Pancreas (tissue), 10 donors: ENCODE measurements at regions not wholly inside any gene's neighbourhood (a gene's known extent, or its start where the extent isn't known, plus 50 kb on each side); places are given as distances from the start of the nearest gene placed in this dataset.

ENCODE experiments used
- ATAC-seq, 4 donors: fragments of 200-7000 bp; cut with Tn5 transposase; one replicate each; pipeline versions ENCODE4 v1.8.0 to v1.9.1; 2020; ENCODE audit warnings: mild to moderate bottlenecking in 4 of 4, moderate library complexity in 4 of 4
- DNase-seq, 6 donors: peaks; one replicate each; pipeline ENCODE4 v3.0.0-alpha.2; 2020
- FAIRE-seq: peaks from 2 replicates; lab custom pipeline; 2012; peaks lifted over from hg19 to GRCh38; lab: Jason Lieb, UNC
- H3K27ac ChIP-seq, 4 donors: fragments of 200-600 bp; sonication (generic); 1 replicate in 3 of 4; 2 replicates in 1 of 4; pipeline versions ENCODE4 v1.5.0 to v1.8.0; 2020
- H3K27me3 ChIP-seq, 4 donors: fragments of 200-600 bp; one replicate each; pipeline ENCODE4 v1.8.0; 2021
- H3K36me3 ChIP-seq, 3 donors: fragments of 200-600 bp; sonication (generic) in 1 of 3; one replicate each; pipeline versions ENCODE4 v1.5.0 to v1.8.0; 2020 to 2021
- H3K4me1 ChIP-seq, 3 donors: fragments of 200-600 bp; one replicate each; pipeline ENCODE4 v1.8.0; 2021
- H3K4me3 ChIP-seq, 4 donors: fragments of 200-600 bp; sonication (generic) in 2 of 4; one replicate each; pipeline versions ENCODE4 v1.5.0 to v1.8.0; 2020 to 2021
- H3K9me3 ChIP-seq, 4 donors: fragments of 200-600 bp; one replicate each; pipeline ENCODE4 v1.8.0; 2021
- CTCF ChIP-seq, 4 donors: fragments of 200-600 bp; sonication (generic) in 3 of 4; IDR thresholded peaks; one replicate each; pipeline versions ENCODE4 v1.5.0 to v1.8.0; 2021; ENCODE audit warnings: antibody characterized with exemption in 4 of 4
- WGBS, 2 donors: extraction: QIAGEN DNeasy Blood & Tissue Kit; methylation state at CpG; one replicate each; pipeline ENCODE4 v1.1.7; 2013; 5-methylcytosine and 5-hydroxymethylcytosine counted together
- intact Hi-C, 3 donors: fragments of 100-400 bp; cut with DNase I; formaldehyde crosslinking; loops; one replicate each; pipeline versions ENCODE4 v1.11.1 to v1.14.2; 2022
- donor health status: healthy with polysubstance abuse.
- donor health status: DM: no; HTN: no; CAD: no; lungs with moderate emphysema.
- donor health status: DM: no; HTN: no; CAD: no.
- donor health status: control.
- donor health status: control.
- donor health status: Bipolar disorder and iron deficiency.
- donor health status: DM: yes; HTN: yes; CAD: no.
- donor health status: DM: no; HTN: no; CAD: no.
- donor health status: DM: no; HTN: no; CAD: no.
- donor health status: DM: yes; HTN: yes; CAD: no.

- no peaks in the 10 kb centered on the region for H3K27me3 ChIP-seq
- ATAC-seq (peak in 1 of 4 donors; percentile 42), FAIRE-seq (no peak), DNase-seq (no peak)
- WGBS, 2 donors = 71 to 82% methylated on average over 4 of the region's 4 CpGs
- no peaks in the 10 kb centered on the region for H3K9me3 ChIP-seq
- H3K4me1 ChIP-seq = no peaks in the 10 kb centered on the region
- H3K27ac ChIP-seq = no peak overlapping the region
- intact Hi-C loops = no loop called here
- H3K4me3 ChIP-seq = no peak overlapping the region
- no peak for TF ChIP-seq CTCF (IDR thresholded peaks at IDR 0.05)
- H3K36me3 ChIP-seq = no peaks in the 10 kb centered on the region
These were observed 274.4 kb downstream of the PLPP3 start for GRCh38 chr1:56304975-56305374.

GRCh38 chr1:56303805-56304204, 275.6 kb downstream of the PLPP3 start:
- H3K4me3 ChIP-seq = no peak overlapping the region
- WGBS, 2 donors = 90 to 97% methylated on average over 1 of the region's 1 CpG
- no peak for TF ChIP-seq CTCF (IDR thresholded peaks at IDR 0.05)
- H3K9me3 ChIP-seq = no peaks in the 10 kb centered on the region
- H3K4me1 ChIP-seq = no peaks in the 10 kb centered on the region
- DNase-seq (no peak), ATAC-seq (no peak), FAIRE-seq (no peak)
- no peaks in the 10 kb centered on the region for H3K27me3 ChIP-seq
- no peaks in the 10 kb centered on the region for H3K36me3 ChIP-seq
- intact Hi-C loops = no loop called here
- no peak overlapping the region for H3K27ac ChIP-seq

- Histone ChIP-seq H3K27ac (no peak overlapping the region), H3K27me3 (no peaks in the 10 kb centered on the region), H3K4me1 (no peaks in the 10 kb centered on the region), H3K9me3 (no peaks in the 10 kb centered on the region), H3K4me3 (no peak overlapping the region), H3K36me3 (no peaks in the 10 kb centered on the region)
- TF ChIP-seq CTCF (IDR thresholded peaks at IDR 0.05) = no peak
- 76 to 89% methylated on average over 2 of the region's 2 CpGs for WGBS, 2 donors
- no peak for ATAC-seq
- no peak for FAIRE-seq
- no peak for DNase-seq
- intact Hi-C loops = no loop called here
These were observed 276.5 kb downstream of the PLPP3 start for GRCh38 chr1:56302878-56303277.

- Histone ChIP-seq H3K4me3 (no peak overlapping the region), H3K27ac (no peak overlapping the region), H3K9me3 (no peaks in the 10 kb centered on the region), H3K27me3 (no peaks in the 10 kb centered on the region), H3K36me3 (no peaks in the 10 kb centered on the region), H3K4me1 (no peaks in the 10 kb centered on the region)
- intact Hi-C loops = no loop called here
- no peak for ATAC-seq
- FAIRE-seq = no peak
- WGBS, 2 donors = 85 to 87% methylated on average over 5 of the region's 5 CpGs
- no peak for TF ChIP-seq CTCF (IDR thresholded peaks at IDR 0.05)
- no peak for DNase-seq
These were observed 277.6 kb downstream of the PLPP3 start for GRCh38 chr1:56301791-56302190.

- no peaks in the 10 kb centered on the region for H3K27me3 ChIP-seq
- no peaks in the 10 kb centered on the region for H3K9me3 ChIP-seq
- H3K4me1 ChIP-seq = no peaks in the 10 kb centered on the region
- H3K27ac ChIP-seq = no peak overlapping the region
- FAIRE-seq (no peak), DNase-seq (no peak), ATAC-seq (no peak)
- 97% methylated on average over 1 of the region's 1 CpG for WGBS, 2 donors
- intact Hi-C loops = no loop called here
- no peaks in the 10 kb centered on the region for H3K36me3 ChIP-seq
- TF ChIP-seq CTCF (IDR thresholded peaks at IDR 0.05) = no peak
- H3K4me3 ChIP-seq = no peak overlapping the region
These were observed 278.5 kb downstream of the PLPP3 start for GRCh38 chr1:56300836-56301235.
